ENCODE measurements at regions not wholly inside any gene's neighbourhood (a gene's known extent, or its start where the extent isn't known, plus 50 kb on each side); places are given as distances from the start of the nearest gene placed in this dataset.

GRCh38 chr5:112097768-112098167 is 321.3 kb downstream of the EPB41L4A start:
- Histone ChIP-seq H3K4me1 (ENCODE audit: low read length) (no peaks in the 10 kb centered on the region), H3F3A (ENCODE audit: insufficient read depth, low read length) (no peaks in the 10 kb centered on the region), H3K9me2 (replicated peaks; ENCODE audit: insufficient read depth, low read length) (no peaks in the 10 kb centered on the region), H3K9ac (ENCODE audit: low read length) (no peak overlapping the region), H3K27ac (ENCODE audit: low read length) (no peak overlapping the region), H2AFZ (ENCODE audit: low read length) (no peak overlapping the region), H3K27me3 (replicated peaks; ENCODE audit: insufficient read depth, low read length) (no peaks in the 10 kb centered on the region), H3K4me3 (ENCODE audit: low read length) (no peak overlapping the region), H3K79me2 (ENCODE audit: low read length) (no peaks in the 10 kb centered on the region), H4K20me1 (ENCODE audit: insufficient read depth, low read length) (no peaks in the 10 kb centered on the region), H3K36me3 (replicated peaks; ENCODE audit: insufficient read depth, low read length) (no peaks in the 10 kb centered on the region), H3K9me3 (replicated peaks; ENCODE audit: insufficient read depth, low read length) (no peaks in the 10 kb centered on the region), H3K4me2 (ENCODE audit: low read depth, low read length) (no peak overlapping the region)
- DNase-seq = no peak
- TF ChIP-seq EZH2phosphoT487 (IDR thresholded peaks at IDR 0.05; ENCODE audit: low read length) (no peak), EZH2 (optimal IDR thresholded peaks at IDR 0.05; ENCODE audit: low read depth, low read length) (no peak), CTCF (IDR thresholded peaks at IDR 0.05; ENCODE audit: low read length) (no peak)

GRCh38 chr5:112087222-112087621 is 330.2 kb upstream of the NREP start:
- H3K27ac ChIP-seq (ENCODE audit: low read length) = no peak overlapping the region
- H4K20me1 ChIP-seq (ENCODE audit: insufficient read depth, low read length) = no peaks in the 10 kb centered on the region
- H3K9ac ChIP-seq (ENCODE audit: low read length) = no peak overlapping the region
- no peaks in the 10 kb centered on the region for H3K27me3 ChIP-seq (replicated peaks; ENCODE audit: insufficient read depth, low read length)
- H3K9me2 ChIP-seq (replicated peaks; ENCODE audit: insufficient read depth, low read length) = no peaks in the 10 kb centered on the region
- H3K9me3 ChIP-seq (replicated peaks; ENCODE audit: insufficient read depth, low read length) = no peaks in the 10 kb centered on the region
- no peaks in the 10 kb centered on the region for H3F3A ChIP-seq (ENCODE audit: insufficient read depth, low read length)
- no peak overlapping the region for H2AFZ ChIP-seq (ENCODE audit: low read length)
- H3K36me3 ChIP-seq (replicated peaks; ENCODE audit: insufficient read depth, low read length) = no peaks in the 10 kb centered on the region
- no peak for DNase-seq
- no peak for TF ChIP-seq CTCF (IDR thresholded peaks at IDR 0.05; ENCODE audit: low read length)
- no peak for TF ChIP-seq EZH2 (optimal IDR thresholded peaks at IDR 0.05; ENCODE audit: low read depth, low read length)
- no peak for TF ChIP-seq EZH2phosphoT487 (IDR thresholded peaks at IDR 0.05; ENCODE audit: low read length)
- H3K79me2 ChIP-seq (ENCODE audit: low read length) = no peaks in the 10 kb centered on the region
- no peaks in the 10 kb centered on the region for H3K4me1 ChIP-seq (ENCODE audit: low read length)
- H3K4me3 ChIP-seq (ENCODE audit: low read length) = no peak overlapping the region
- H3K4me2 ChIP-seq (ENCODE audit: low read depth, low read length) = no peak overlapping the region

- H3K9ac ChIP-seq (ENCODE audit: low read length) = no peak overlapping the region
- H3K27ac ChIP-seq (ENCODE audit: low read length) = no peak overlapping the region
- H3K36me3 ChIP-seq (replicated peaks; ENCODE audit: insufficient read depth, low read length) = no peaks in the 10 kb centered on the region
- H3F3A ChIP-seq (ENCODE audit: insufficient read depth, low read length) = no peaks in the 10 kb centered on the region
- H3K79me2 ChIP-seq (ENCODE audit: low read length) = no peaks in the 10 kb centered on the region
- no peak for TF ChIP-seq CTCF (IDR thresholded peaks at IDR 0.05; ENCODE audit: low read length)
- no peak for TF ChIP-seq EZH2phosphoT487 (IDR thresholded peaks at IDR 0.05; ENCODE audit: low read length)
- TF ChIP-seq EZH2 (optimal IDR thresholded peaks at IDR 0.05; ENCODE audit: low read depth, low read length) = no peak
- no peaks in the 10 kb centered on the region for H3K27me3 ChIP-seq (replicated peaks; ENCODE audit: insufficient read depth, low read length)
- H3K4me3 ChIP-seq (ENCODE audit: low read length) = no peak overlapping the region
- no peak for DNase-seq
- no peaks in the 10 kb centered on the region for H3K9me3 ChIP-seq (replicated peaks; ENCODE audit: insufficient read depth, low read length)
- H2AFZ ChIP-seq (ENCODE audit: low read length) = no peak overlapping the region
- H3K4me1 ChIP-seq (ENCODE audit: low read length) = no peaks in the 10 kb centered on the region
- no peaks in the 10 kb centered on the region for H4K20me1 ChIP-seq (ENCODE audit: insufficient read depth, low read length)
- no peak overlapping the region for H3K4me2 ChIP-seq (ENCODE audit: low read depth, low read length)
- H3K9me2 ChIP-seq (replicated peaks; ENCODE audit: insufficient read depth, low read length) = no peaks in the 10 kb centered on the region
Measured at GRCh38 chr5:112086740-112087139, 329.7 kb upstream of the NREP start.

Measured in MM.1S (cell line).